ENCODE measurements at regions not wholly inside any gene's neighbourhood (a gene's known extent, or its start where the extent isn't known, plus 50 kb on each side); places are given as distances from the start of the nearest gene placed in this dataset.
A peak's percentile ranks its signal among the peaks of the same experiment; 100 is the strongest.

DNA sequence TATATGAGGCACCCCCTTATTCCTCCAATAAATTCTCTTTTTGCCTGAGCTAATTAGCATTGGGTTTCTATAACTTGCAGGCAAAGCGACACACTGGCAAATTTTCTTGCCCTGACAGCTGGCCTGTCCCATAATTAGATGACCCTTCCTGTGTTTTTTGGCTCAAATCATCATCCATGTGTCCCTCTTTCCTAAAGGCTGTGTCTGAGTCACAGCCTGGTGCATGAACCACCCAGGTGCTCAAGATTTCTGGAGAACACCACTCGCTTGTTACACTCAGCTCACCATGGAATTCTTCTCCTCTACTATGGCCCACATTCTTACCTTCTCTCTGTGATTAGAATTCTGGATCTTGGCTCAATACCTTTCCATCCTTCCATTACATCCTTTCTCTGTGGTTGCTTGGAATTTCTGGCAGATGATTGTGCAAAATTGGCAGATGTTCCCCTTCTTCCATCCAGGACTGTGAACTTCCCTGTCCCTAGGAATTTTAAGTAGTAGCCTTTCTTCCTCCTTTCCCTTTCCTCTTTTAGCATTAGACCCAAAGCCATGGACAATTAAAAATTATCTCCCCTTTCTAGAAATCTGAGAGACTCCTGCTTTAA is 116.0 kb upstream of the ANKRD1 start:
- no peak for DNase-seq (ENCODE audit: low spot score)

DNA sequence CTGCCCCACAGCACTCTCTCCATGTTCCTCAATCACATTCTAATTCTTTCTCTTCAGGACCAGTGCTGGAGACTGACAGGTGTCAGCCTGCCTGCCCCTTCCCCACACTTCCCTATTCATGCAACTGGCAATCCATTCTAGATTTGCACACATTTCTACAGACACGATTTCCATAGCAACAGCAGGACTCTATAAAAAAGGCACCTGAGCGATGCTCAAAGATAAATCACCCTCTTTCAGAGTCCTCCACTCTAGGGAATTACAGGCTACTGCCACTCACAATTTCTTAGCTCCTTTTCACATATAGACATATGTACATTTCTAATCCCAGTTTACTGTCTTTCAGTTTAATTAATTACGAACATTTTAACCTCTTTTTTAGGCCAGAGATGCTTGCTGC is 118.1 kb upstream of the ANKRD1 start:
- no peak for DNase-seq (ENCODE audit: low spot score)

DNA sequence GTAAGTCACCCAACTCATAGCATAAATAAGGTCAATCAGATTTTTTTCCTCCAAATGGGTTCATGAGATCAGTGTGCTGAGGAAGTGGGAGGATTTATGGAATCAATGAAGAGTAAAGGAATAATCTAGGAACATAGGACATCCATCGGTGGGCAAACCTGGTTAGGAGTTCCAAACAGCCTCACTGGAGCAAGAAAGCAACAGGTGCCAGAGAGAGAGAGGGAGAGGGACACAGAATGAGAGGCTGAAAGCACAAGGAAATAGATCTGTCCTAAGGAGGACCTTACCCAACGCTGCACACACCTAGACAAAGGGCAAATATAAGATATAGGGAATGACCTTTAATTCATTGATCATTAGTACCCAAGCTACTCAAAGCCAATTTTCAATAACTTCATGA is 119.5 kb upstream of the ANKRD1 start:
- DNase-seq (ENCODE audit: low spot score): no peak

GRCh38 chr10:91042069-91042468 is 121.2 kb upstream of the ANKRD1 start:
- DNase-seq (ENCODE audit: low spot score): no peak

DNA sequence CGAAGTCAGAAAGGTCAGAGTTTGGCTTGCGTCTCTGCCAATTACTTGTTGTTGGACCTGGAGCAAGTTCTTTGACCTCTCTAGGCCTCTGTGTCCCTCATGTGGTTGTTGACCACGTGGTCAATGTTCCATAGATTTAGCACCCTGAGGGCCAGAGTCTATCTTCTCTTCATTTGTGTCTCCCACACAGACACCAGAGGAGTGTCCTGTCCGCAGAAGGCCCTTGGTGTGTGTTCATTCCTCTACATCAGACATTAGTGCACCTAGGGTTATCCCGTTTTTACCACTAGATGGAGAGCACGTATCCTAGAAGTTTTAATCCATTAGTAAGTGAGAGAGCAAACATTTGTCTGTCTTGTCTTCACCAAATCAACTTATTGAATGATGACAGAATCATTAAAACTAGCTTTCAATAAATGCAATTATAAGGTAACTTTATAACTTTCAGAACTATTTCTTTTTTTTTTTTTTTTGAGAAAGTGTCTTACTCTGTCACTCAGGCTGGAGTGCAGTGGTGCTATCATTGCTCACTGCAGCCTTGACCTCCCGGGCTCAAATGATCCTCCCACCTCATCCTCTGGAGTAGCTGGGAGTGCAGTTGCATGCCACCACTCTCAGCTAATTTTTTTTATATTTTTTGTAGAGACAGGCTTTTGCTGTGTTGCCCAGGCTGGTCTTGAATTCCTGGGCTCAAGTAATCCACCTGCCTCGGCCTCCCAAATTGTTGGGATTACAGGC is 122.5 kb upstream of the ANKRD1 start:
- peak; percentile 64 for DNase-seq (ENCODE audit: low spot score)

- DNase-seq (ENCODE audit: low spot score): no peak
Observed at GRCh38 chr10:91046869-91047268, 126.0 kb upstream of the ANKRD1 start.

- DNase-seq (ENCODE audit: low spot score): no peak
Observed at GRCh38 chr10:91048380-91048779, 127.5 kb upstream of the ANKRD1 start.

DNA sequence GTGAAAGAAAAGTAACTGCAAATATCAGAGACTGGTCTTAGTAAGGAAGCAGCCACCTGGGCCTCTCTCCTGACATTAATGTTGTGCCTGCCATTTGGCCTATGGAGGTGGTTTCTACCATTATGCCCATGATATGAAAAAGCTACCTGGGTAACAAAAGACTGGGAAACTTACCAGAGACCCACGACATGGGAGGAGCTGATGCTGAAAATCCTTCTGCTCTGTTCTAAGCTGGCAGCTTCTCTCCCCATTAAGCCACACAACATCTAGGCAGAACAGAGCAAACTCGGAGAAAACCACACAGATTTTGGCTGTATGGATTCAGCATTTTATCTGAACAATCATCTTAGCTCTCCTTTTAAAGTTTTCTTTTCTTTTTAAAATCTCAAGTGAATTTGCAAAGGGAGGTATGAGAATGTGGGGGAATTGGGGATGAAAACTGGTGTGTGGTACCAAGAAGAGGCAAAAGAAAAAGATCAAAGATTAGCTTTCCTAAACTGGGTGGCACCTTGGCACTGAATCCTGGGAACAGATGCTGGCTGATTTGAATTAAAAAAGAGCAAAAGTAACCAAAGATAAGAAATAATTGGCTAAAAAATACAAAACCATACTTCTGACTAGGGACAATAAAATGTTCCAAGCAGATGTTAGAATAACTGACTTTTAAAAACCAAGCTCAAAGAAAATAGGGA is 128.6 kb upstream of the ANKRD1 start:
- no peak for DNase-seq (ENCODE audit: low spot score)

DNA sequence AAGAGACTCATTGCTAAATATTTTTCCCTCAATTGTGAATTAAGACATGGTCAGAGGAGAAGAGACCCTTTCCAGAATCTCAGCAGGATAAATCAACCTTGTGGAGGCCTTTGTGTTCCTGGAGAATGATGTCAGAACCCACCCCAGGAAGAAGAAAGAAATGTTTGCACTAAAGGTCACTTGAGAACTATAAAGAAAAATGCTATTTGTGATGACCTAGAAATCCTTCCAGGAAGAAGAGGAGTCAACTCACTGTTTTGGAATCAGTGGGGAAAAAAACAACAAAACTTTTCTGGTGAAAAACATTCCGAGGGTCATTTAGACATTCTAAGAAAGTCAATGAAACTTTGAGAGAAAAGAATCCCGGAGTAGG is 129.1 kb upstream of the ANKRD1 start:
- no peak for DNase-seq (ENCODE audit: low spot score)

- no peak for DNase-seq (ENCODE audit: low spot score)
Observed at GRCh38 chr10:91050371-91051034, 129.6 kb upstream of the ANKRD1 start.

GRCh38 chr10:91051829-91052228 is 130.9 kb upstream of the ANKRD1 start:
- no peak for DNase-seq (ENCODE audit: low spot score)

GRCh38 chr10:91054325-91054724 is 133.4 kb upstream of the ANKRD1 start:
- no peak for DNase-seq (ENCODE audit: low spot score)

GRCh38 chr10:91061187-91061586 is 140.3 kb upstream of the ANKRD1 start:
- no peak for DNase-seq (ENCODE audit: low spot score)

GRCh38 chr10:91061608-91062007 is 140.7 kb upstream of the ANKRD1 start:
- DNase-seq (ENCODE audit: low spot score): no peak

DNA sequence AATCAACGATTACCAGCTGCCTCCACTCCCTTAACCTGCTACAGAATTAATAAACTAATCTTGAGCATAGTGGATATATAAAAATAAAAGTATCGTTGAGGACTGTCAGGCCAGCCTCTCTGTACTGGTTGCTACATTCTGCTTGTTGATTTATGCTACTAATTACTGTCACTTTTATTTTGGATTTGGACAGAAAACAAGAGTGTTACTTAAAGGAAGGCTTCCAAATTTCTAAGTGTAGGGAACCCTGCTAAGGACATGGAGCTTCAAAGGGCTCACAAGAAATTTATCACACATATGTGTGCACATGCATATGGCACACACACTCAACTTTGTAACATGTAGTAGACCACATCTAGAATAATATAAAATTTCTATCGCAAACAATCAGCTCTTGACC is 141.2 kb upstream of the ANKRD1 start:
- DNase-seq (ENCODE audit: low spot score): no peak

DNA sequence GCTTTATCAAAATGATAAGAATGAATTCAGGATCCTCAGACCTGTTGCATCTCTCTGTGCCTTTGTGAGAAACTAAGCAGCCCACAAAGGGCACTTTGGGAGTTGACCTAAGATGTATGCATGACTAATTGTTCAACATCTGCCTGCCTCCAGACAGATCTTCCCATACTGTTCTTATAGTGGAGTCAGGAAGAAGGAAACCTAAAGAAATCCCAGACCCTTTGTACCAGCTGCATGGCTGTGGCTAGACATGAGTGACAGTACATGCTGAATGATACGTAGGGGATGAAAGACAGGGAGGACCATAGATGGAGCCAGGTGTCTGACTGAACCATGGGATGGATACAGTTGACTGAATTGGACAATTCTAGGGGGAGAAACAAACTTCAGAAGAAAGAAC is 148.7 kb upstream of the PCGF5 start:
- DNase-seq (ENCODE audit: low spot score): no peak

GRCh38 chr10:91073286-91073979 is 147.0 kb upstream of the PCGF5 start:
- DNase-seq (ENCODE audit: low spot score): no peak

DNA sequence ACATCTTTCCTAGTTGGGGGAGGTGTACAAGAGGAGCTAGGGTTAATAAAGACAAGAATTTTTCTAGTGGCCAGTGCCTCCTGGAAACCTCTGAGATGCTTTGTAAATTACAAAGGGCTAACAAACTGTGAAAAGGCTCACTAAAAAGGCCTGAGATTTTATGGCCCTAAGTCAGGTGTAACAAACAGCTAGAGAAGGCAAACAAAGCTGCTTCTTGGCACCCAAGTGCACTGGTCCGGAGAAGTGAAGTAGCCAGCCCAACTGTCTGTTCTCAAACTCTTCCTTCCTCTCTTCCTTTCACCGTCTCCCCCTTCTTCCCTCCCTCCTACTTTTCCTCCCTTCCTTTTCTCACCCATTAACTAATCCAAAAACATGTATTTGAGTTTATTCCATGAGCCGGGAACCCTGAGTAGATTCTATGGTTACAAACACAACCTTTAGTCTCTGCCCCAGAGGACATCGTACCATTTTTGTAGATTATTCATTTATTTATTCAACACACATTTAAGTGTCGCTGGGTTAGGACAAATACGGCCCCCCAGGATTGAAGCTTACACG is 143.4 kb upstream of the PCGF5 start:
- no peak for DNase-seq (ENCODE audit: low spot score)

DNA sequence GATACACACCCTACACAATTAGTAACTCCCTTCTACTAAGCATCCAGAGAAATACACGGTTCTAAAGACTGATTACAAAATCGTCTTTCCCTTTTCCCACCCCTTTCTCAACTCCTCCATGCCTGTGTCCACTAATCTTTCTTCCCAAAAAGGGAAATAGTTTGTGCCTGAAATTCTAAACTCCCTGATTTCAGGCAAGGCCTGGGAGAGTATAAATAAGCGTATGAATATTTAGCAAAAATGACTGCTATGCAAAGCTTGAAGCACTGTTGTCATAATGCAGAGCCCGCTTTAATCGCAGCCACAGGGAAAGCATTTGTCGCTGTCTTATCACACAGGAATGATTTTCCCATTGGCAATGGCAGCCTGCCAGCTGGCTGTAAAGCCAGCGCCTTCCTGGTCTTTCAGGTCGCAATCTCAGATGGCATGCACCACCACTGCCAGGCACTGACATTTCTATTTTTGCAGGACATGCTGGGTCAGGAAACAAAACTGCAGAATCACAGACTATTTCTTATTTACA is 142.9 kb upstream of the PCGF5 start:
- DNase-seq (ENCODE audit: low spot score): no peak

- DNase-seq (ENCODE audit: low spot score): no peak
Observed at GRCh38 chr10:91080776-91081175, 139.7 kb upstream of the PCGF5 start.

DNA sequence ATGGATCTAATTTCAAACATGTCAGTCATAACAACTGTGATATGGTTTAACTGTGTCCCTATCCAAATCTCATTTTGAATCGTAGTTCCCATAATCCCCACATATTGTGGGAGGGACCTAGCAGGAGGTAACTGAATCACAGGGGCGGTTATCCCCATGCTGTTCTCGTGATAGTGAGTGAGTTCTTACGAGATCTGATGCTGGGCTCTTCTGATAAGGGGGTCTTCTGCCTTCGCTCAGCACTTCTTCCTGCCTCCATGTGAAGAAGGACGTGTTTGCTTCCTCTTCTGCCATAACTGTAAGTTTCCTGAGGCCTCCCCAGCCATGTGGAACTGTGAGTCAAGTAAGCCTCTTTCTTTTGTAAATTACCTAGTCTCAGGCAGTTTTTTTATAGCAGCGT is 138.0 kb upstream of the PCGF5 start:
- DNase-seq (ENCODE audit: low spot score): no peak

Data from RKO (cell line).